AML-193 (cell line): ENCODE measurements at regions not wholly inside any gene's neighbourhood (a gene's known extent, or its start where the extent isn't known, plus 50 kb on each side); places are given as distances from the start of the nearest gene placed in this dataset.

Experiments used
- DNase-seq, 2 experiments: peaks; one replicate each; lab custom pipeline; 2025; lab: John Stamatoyannopoulos, UW

- no peak for DNase-seq
Measured at GRCh38 chr5:175168882-175169507, 275.0 kb downstream of the DRD1 start.

- no peak for DNase-seq
Measured at GRCh38 chr5:175166026-175166425, 278.0 kb downstream of the DRD1 start.

GRCh38 chr5:175163586-175164275 lies 280.3 kb downstream of the DRD1 start:
- no peak for DNase-seq

- DNase-seq: no peak
Measured at GRCh38 chr5:175162036-175162435, 281.9 kb downstream of the DRD1 start.

- no peak for DNase-seq
Measured at GRCh38 chr5:175159956-175160355, 284.0 kb downstream of the DRD1 start.

GRCh38 chr5:175148636-175149172 lies 295.3 kb downstream of the DRD1 start:
- no peak for DNase-seq

DNA sequence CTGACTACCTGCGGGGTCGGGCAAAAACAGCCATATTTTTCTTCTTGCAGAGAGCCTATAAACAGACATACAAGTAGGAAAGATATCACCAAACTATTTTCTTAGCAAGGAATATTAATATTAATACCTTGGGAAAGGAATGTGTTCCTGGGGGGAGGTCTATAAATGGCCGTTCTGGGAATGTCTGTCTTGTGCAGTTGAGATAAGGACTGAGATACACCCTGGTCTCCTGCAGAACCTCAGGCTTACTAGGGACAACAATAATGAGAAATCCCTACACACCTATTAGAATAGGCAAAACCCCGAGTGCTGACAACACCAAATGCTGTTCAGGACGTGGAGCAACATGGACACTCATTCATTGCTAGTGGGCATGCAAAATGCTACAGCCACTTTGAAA lies 297.2 kb downstream of the DRD1 start:
- DNase-seq: no peak

- no peak for DNase-seq
Measured at GRCh38 chr5:175141421-175141820, 302.6 kb downstream of the DRD1 start.

- no peak for DNase-seq
Measured at GRCh38 chr5:175133185-175133584, 310.8 kb downstream of the DRD1 start.

- DNase-seq: no peak
Measured at GRCh38 chr5:175131432-175131831, 312.6 kb downstream of the DRD1 start.

GRCh38 chr5:175129619-175130018 lies 314.4 kb downstream of the DRD1 start:
- no peak for DNase-seq

GRCh38 chr5:175129121-175129520 lies 314.9 kb downstream of the DRD1 start:
- no peak for DNase-seq

GRCh38 chr5:175124821-175125220 lies 319.2 kb downstream of the DRD1 start:
- DNase-seq: no peak

DNA sequence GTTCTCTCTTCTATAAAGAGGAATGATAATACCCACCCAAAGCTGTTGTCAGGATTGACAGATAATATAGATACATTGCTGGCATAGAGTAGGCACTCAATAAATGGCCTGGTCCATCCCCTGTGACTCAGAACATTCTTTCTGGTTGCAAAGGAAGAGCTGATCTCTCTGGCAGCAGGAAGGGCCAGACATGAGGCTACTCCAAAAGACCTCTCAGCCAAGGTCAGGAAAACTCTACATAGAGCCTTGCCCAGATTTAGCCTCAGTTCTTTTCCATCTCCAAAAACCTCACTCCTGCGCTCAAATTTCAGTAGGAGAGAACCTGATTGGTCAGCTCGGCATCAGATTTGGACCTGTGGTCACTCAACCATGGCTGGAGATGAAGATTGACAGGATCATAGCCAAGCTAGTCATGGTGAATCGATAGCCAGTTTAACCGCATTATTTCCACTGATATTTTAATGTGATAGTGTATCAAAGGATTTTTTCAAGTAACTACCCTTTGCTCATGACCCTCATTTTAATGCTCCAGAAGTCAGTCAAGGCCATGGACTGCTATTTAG lies 319.6 kb downstream of the DRD1 start:
- no peak for DNase-seq

- no peak for DNase-seq
Measured at GRCh38 chr5:175123542-175123941, 320.4 kb downstream of the DRD1 start.

GRCh38 chr5:175121457-175121856 lies 322.5 kb downstream of the DRD1 start:
- DNase-seq: no peak

DNA sequence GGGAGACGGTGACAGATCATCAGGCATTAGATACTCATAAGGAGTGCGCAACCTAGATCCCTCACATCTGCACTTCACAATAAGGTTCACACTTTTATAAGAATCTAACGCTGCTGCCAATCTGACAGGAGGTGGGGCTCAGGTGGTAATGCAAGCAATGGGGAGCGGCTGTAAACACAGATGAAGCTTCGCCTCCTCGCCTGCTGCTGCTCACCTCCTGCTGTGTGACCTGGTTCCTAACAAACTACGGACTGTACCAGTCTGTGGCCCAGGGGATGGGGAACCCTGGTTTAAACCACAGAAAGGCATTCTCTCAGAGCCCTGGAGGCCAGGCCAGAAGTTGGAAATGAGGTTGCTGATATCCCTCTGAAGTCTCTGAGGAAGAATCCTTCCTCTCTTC lies 323.6 kb downstream of the DRD1 start:
- no peak for DNase-seq

DNA sequence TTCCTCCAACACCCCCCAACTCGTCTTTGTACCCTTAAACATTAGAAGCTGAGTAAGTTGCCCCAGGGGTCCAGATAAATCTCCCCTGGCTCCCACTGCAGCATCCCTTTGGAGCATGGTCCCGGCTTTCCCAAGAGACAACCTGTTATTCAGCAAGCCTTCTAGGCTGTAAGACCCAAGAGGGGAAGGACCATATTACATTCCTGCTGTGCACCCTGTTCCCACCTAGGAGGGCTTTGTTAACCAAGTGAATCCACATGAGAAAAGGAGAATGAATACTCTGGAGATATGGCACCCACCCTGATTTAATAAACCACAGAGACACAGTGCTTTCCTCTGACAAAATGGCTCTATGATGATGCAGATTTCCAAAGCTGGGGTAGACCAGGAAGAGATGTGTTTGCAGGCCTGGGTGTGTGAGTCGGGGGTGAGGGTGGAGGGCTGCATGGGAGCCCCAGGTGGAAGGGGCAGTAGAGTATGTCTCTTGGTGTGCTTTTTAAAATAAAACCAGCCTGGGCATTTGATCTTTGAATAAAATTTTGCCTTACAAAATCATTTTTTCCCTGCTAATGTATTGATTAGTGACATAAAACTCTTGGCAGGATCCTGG lies 325.2 kb downstream of the DRD1 start:
- no peak for DNase-seq

GRCh38 chr5:175116466-175117048 lies 327.4 kb downstream of the DRD1 start:
- no peak for DNase-seq

DNA sequence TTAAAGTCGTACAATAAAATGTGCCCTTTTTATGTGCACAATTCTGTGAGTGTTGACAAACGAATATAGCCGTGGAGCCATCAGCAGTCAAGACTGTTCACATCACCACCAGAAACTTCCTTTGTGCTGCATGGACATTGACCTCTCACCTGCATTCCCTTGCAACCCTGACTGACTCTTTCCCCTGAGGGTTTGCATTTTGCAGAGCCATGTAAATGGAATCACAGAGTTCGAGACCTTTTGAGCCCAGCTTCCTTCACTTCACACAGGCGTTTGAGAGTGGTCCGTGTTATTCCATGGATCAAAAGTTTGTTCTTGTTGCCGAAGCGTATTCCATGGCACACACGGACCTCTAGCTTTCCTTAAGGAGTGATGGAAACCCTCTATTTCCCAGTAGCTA lies 328.2 kb downstream of the DRD1 start:
- no peak for DNase-seq

GRCh38 chr5:175113947-175114346 lies 330.0 kb downstream of the DRD1 start:
- no peak for DNase-seq

GRCh38 chr5:175109058-175109755 lies 334.8 kb downstream of the DRD1 start:
- DNase-seq: no peak
